8988T (cell line): ENCODE measurements at regions not wholly inside any gene's neighbourhood (a gene's known extent, or its start where the extent isn't known, plus 50 kb on each side); places are given as distances from the start of the nearest gene placed in this dataset.
A peak's percentile ranks its signal among the peaks of the same experiment; 100 is the strongest.
"Not testable (repeated sequence)": the region's sequence is repeated elsewhere in the genome, so short reads cannot be mapped to it uniquely, and the experiment has no call there.

Source experiments
- DNase-seq: peaks from one replicate; pipeline ENCODE4 v3.0.0; 2011

DNA sequence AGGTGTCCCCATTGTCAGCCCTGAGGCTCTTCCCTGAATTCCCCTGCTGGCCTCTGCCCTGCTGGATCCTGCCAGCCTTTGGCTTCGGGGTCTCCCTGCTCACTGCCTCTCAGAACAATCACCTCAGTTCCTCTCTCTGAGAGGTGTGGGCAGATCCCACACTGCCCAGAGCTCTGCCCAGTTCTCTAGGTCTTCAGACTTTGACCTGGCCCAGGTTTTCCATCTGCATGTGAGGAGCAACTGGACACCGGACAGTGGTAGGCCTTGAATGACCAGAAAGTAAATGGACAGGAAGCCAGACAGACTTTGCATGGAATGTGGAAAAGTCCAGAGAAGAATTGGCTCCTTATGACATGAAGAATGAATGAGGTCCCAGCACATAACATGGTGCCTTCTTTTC, 111.8 kb downstream of the FOXD4L6 start:
- DNase-seq: not testable (repeated sequence)

- not testable (repeated sequence) for DNase-seq
These were observed 128.4 kb downstream of the FOXD4L6 start for GRCh38 chr9:40999952-41000700.

DNA sequence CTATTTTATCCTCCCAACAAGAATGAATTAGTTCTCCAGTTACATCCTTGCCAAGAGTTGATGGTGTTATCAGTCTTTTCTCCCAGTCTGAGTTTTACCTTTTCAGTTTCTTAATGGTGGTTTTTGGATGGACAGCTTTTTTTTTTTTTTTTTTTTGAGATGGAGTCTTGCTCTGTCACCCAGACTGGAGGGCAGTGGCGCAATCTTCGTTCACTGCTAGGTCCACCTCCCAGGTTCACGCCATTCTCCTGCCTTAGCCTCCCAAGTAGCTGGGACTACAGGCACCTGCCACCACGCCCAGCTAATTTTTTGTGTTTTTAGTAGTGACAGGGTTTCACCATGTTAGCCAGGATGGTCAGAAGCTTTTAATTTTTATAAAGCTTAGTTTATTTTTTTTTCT, 133.0 kb downstream of the FOXD4L6 start:
- not testable (repeated sequence) for DNase-seq

- DNase-seq: not testable (repeated sequence)
These were observed 134.6 kb downstream of the FOXD4L6 start for GRCh38 chr9:40993842-40994241.

- not testable (repeated sequence) for DNase-seq
These were observed 135.1 kb downstream of the FOXD4L6 start for GRCh38 chr9:40993375-40993774.

GRCh38 chr9:40992472-40992821, 136.0 kb downstream of the FOXD4L6 start:
- DNase-seq: not testable (repeated sequence)

DNA sequence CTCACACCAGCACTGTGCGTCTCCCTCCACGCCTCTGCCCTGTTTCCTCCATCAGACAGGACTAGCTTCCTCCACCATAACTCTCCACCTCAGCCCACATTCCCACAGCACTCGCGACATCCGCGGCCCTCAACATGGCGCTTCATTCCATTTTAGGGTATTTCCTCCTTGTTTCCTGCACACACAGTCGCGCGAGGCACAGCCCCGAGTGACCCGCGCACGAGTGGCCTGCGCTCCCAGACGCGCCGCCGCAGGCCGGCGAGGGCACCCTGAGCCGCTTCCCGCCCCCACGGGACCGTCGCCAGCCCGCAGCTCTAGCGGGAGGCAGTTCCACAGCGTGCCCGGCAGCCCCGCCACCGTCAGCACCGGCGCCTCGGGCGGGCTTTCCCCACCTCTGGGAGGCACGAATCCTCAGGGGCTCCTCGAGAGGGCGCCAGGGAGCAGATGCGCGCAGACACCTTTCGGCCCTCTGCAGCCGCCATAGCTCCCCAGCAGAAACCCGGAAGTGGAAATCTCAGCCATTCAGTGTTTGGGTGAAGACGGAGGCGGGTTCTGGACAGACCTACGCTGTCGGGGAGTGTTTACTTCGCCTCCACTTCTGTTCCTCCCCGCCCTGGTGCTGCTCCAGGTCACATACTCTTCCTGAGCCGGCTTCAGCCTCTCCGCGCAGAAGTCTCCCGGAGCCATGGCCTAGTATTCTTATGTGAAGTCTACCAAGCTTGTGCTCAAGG, 136.6 kb downstream of the FOXD4L6 start:
- peak; percentile 12 for DNase-seq

GRCh38 chr9:40991100-40991740, 137.3 kb downstream of the FOXD4L6 start:
- DNase-seq: not testable (repeated sequence)

GRCh38 chr9:40986332-40986731, 142.1 kb downstream of the FOXD4L6 start:
- DNase-seq: not testable (repeated sequence)

GRCh38 chr9:40975351-40975750, 153.1 kb downstream of the FOXD4L6 start:
- not testable (repeated sequence) for DNase-seq

GRCh38 chr9:40974912-40975311, 153.6 kb downstream of the FOXD4L6 start:
- DNase-seq: not testable (repeated sequence)

GRCh38 chr9:40971773-40972172, 156.7 kb downstream of the FOXD4L6 start:
- not testable (repeated sequence) for DNase-seq

- DNase-seq: not testable (repeated sequence)
These were observed 158.1 kb downstream of the FOXD4L6 start for GRCh38 chr9:40970340-40970739.

GRCh38 chr9:40962461-40962860, 166.0 kb downstream of the FOXD4L6 start:
- not testable (repeated sequence) for DNase-seq

DNA sequence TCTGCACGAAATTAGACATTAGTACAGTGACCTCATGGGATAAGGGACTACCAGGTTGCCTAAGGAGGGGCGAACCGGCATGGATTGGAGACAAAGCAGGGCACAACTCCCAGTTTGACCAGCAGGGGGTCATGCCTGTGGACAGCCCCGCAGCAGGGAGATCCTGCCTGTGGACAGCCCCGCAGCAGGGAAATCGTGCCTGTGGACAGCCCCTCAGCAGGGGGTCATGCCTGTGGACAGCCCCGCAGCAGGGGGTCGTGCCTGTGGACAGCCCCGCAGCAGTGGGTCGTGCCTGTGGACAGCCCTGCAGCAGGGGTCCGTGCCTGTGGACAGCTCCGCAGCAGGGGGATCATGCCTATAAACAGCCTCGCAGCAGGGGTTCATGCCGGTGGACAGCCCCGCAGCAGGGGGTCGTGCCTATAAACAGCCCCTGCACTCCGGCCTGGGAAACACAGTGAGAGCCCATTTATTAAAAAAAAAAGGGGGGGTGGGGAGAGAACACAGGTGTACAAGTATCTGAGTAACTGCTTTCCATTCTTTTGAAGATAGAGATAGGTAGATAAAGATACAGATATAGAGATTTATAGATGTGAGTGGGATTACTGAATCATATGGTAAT, 176.5 kb downstream of the FOXD4L6 start:
- not testable (repeated sequence) for DNase-seq

GRCh38 chr9:40946228-40946627, 182.3 kb downstream of the FOXD4L6 start:
- not testable (repeated sequence) for DNase-seq

GRCh38 chr9:40942730-40943129, 185.8 kb downstream of the FOXD4L6 start:
- DNase-seq: not testable (repeated sequence)

- not testable (repeated sequence) for DNase-seq
These were observed 188.6 kb downstream of the FOXD4L6 start for GRCh38 chr9:40939888-40940209.

- not testable (repeated sequence) for DNase-seq
These were observed 189.1 kb downstream of the FOXD4L6 start for GRCh38 chr9:40939201-40939887.

GRCh38 chr9:40935336-40935735, 193.1 kb downstream of the FOXD4L6 start:
- no peak for DNase-seq

GRCh38 chr9:40934480-40934879, 194.0 kb downstream of the FOXD4L6 start:
- DNase-seq: not testable (repeated sequence)

DNA sequence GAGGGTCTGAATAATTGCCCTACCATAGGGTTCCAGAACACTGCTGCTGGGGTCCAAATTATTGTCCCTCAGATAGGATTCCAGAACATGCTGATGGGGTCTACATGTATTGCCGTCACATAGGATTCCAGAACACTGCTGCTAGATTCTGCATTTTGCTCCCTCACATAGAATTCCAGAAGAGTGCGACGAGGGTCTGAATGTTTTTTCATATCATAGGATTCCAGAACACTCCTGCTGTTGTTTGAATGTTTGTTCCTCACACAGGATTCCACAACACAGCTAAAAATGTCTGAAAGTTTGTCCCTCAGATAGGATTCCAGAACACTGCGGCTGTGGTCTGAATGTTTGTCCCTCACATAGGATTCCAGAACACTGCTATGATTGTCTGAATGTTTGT, 198.1 kb downstream of the FOXD4L6 start:
- DNase-seq: not testable (repeated sequence)

DNA sequence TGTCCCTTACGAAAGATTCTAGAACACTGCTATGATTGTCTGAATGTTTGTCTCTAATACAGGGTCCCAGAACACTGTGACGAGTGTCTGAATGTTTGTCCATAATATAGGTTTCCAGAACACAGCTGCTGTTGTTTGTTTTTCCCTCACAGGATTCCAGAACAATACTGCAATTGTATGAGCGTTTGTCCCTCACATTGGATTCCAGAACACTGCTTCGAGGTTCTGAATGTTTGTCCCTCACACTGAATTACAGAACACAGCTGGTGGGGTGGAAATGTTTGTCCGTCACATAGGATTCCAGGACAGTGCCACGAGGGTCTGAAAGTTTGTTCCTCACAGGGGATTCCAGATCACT, 199.0 kb downstream of the FOXD4L6 start:
- DNase-seq: not testable (repeated sequence)
